H1 (cell line): ENCODE measurements at regions not wholly inside any gene's neighbourhood (a gene's known extent, or its start where the extent isn't known, plus 50 kb on each side); places are given as distances from the start of the nearest gene placed in this dataset.

Experiments used
- CTCF ChIA-PET: fragments of 300-600 bp; sonication (Branson Sonifier 250); formaldehyde crosslinking; loops from one replicate; lab custom pipeline; 2021; ENCODE audit not compliant: partially characterized antibody; lab: Charles Lee
- POLR2A ChIA-PET: fragments of 300-600 bp; sonication (Branson Sonifier 250); formaldehyde crosslinking; loops from one replicate; lab custom pipeline; 2021; ENCODE audit warnings: inconsistent platforms; ENCODE audit not compliant: partially characterized antibody; lab: Charles Lee
- DNase-seq, 2 experiments: peaks; one replicate each; pipeline versions ENCODE4 v3.0.0 to v3.0.0-alpha.2; 2010 to 2022; ENCODE audit warnings: low spot score in 2 of 2, low read depth in 1 of 2, mixed read lengths in 1 of 2
- FAIRE-seq: peaks from 2 replicates; lab custom pipeline; 2011; peaks lifted over from hg19 to GRCh38; lab: Jason Lieb, UNC
- H2AFZ ChIP-seq: 2 replicates; pipeline ENCODE4 v1.8.1; 2012; ENCODE audit warnings: low read length, inconsistent platforms
- H2AK5ac ChIP-seq: 2 replicates; pipeline ENCODE4 v1.6.1; 2013; ENCODE audit warnings: low read depth, low read length
- H2BK120ac ChIP-seq: replicated peaks from 2 replicates; pipeline ENCODE3; 2013; ENCODE audit warnings: low read depth, low read length, inconsistent platforms
- H2BK12ac ChIP-seq: 2 replicates; pipeline ENCODE4 v1.6.1; 2013; ENCODE audit warnings: low read depth, low read length
- H2BK15ac ChIP-seq: 2 replicates; pipeline ENCODE4 v1.6.1; 2013; ENCODE audit warnings: low read length
- H2BK20ac ChIP-seq: 2 replicates; pipeline ENCODE4 v1.6.1; 2013; ENCODE audit warnings: low read length
- H2BK5ac ChIP-seq: 2 replicates; pipeline ENCODE4 v1.6.1; 2013; ENCODE audit warnings: low read depth, low read length
- H3K14ac ChIP-seq: 2 replicates; pipeline ENCODE4 v1.6.1; 2013; ENCODE audit warnings: inconsistent platforms; ENCODE audit not compliant: insufficient read length
- H3K18ac ChIP-seq: 2 replicates; pipeline ENCODE4 v1.6.1; 2013; ENCODE audit warnings: low read length; ENCODE audit errors: extremely low read depth
- H3K23ac ChIP-seq: 2 replicates; pipeline ENCODE4 v1.6.1; 2013; ENCODE audit warnings: inconsistent platforms; ENCODE audit not compliant: insufficient read length
- H3K23me2 ChIP-seq: 2 replicates; pipeline ENCODE4 v1.6.1; 2013; ENCODE audit warnings: low read depth, low read length
- H3K27ac ChIP-seq: 2 replicates; pipeline ENCODE4 v1.6.1; 2011; ENCODE audit warnings: low read depth, low read length, inconsistent platforms
- H3K27me3 ChIP-seq, 4 experiments: replicated peaks in 1 of 4; 1 replicate in 1 of 4; 2 replicates in 3 of 4; pipeline versions ENCODE4 v1.6.1 to v1.8.1; 2011 to 2013; ENCODE audit warnings: low read length in 3 of 4, mild to moderate bottlenecking in 3 of 4, inconsistent platforms in 2 of 4, mixed read lengths in 2 of 4, moderate library complexity in 1 of 4; ENCODE audit not compliant: control insufficient read depth in 3 of 4, insufficient read depth in 3 of 4; ENCODE audit errors: extremely low read depth in 1 of 4
- H3K36me3 ChIP-seq, 4 experiments: 2 replicates each; pipeline versions ENCODE4 v1.6.1 to v1.8.1; 2011 to 2013; ENCODE audit warnings: mild to moderate bottlenecking in 4 of 4, low read length in 3 of 4, moderate library complexity in 2 of 4, control low read depth in 1 of 4, inconsistent platforms in 1 of 4; ENCODE audit not compliant: insufficient read depth in 4 of 4, control insufficient read depth in 2 of 4
- H3K4ac ChIP-seq: replicated peaks from 2 replicates; pipeline ENCODE3; 2013; ENCODE audit warnings: low read length, low read depth, mixed read lengths, inconsistent platforms; ENCODE audit not compliant: insufficient read length
- H3K4me1 ChIP-seq, 4 experiments: replicated peaks in 1 of 4; 1 replicate in 1 of 4; 2 replicates in 3 of 4; pipeline versions ENCODE4 v1.6.1 to v1.8.1; 2011 to 2013; ENCODE audit warnings: low read length in 3 of 4, inconsistent platforms in 2 of 4, mixed read lengths in 1 of 4; ENCODE audit not compliant: insufficient read depth in 4 of 4, control insufficient read depth in 3 of 4
- H3K4me2 ChIP-seq, 2 experiments: 2 replicates each; pipeline versions ENCODE4 v1.6.1 to v1.8.1; 2011 to 2013; ENCODE audit warnings: low read depth in 2 of 2, low read length in 2 of 2, control low read depth in 1 of 2, inconsistent platforms in 1 of 2, mild to moderate bottlenecking in 1 of 2; ENCODE audit not compliant: insufficient read depth in 1 of 2
- H3K4me3 ChIP-seq, 4 experiments: fragments of 200-600, 300-600 bp in 1 of 4; sonication (generic), shearing (Covaris generic), sonication (Bioruptor Twin) in 1 of 4; 2 replicates each; pipeline versions ENCODE4 v1.5.1 to v1.8.1; 2011 to 2016; ENCODE audit warnings: low read length in 4 of 4, low read depth in 3 of 4, control low read depth in 2 of 4, inconsistent platforms in 2 of 4, mild to moderate bottlenecking in 2 of 4, mixed read lengths in 1 of 4, moderate library complexity in 1 of 4; ENCODE audit not compliant: insufficient read depth in 2 of 4; ENCODE audit errors: extremely low read depth in 1 of 4
- H3K56ac ChIP-seq: replicated peaks from 2 replicates; pipeline ENCODE3; 2013; ENCODE audit warnings: low read depth, mild to moderate bottlenecking, mixed read lengths, low read length, inconsistent platforms; ENCODE audit not compliant: insufficient read length
- H3K79me1 ChIP-seq: 2 replicates; pipeline ENCODE4 v1.6.1; 2013; ENCODE audit warnings: low read depth, low read length, control low read depth
- H3K79me2 ChIP-seq, 2 experiments: 2 replicates each; pipeline versions ENCODE4 v1.6.1 to v1.8.1; 2012 to 2013; ENCODE audit warnings: low read length in 2 of 2, mild to moderate bottlenecking in 2 of 2, inconsistent platforms in 1 of 2; ENCODE audit not compliant: insufficient read depth in 2 of 2, control insufficient read depth in 1 of 2
- H3K9ac ChIP-seq, 4 experiments: replicated peaks in 1 of 4; 1 replicate in 1 of 4; 2 replicates in 3 of 4; pipeline versions ENCODE4 v1.6.1 to v1.8.1; 2011 to 2013; ENCODE audit warnings: low read depth in 3 of 4, low read length in 3 of 4, control low read depth in 2 of 4, mild to moderate bottlenecking in 2 of 4, moderate library complexity in 2 of 4, inconsistent platforms in 1 of 4; ENCODE audit errors: extremely low read depth in 1 of 4
- H3K9me3 ChIP-seq, 2 experiments: 2 replicates each; pipeline versions ENCODE4 v1.6.1 to v1.8.1; 2012 to 2013; ENCODE audit warnings: mild to moderate bottlenecking in 2 of 2, moderate library complexity in 2 of 2, control low read depth in 1 of 2, inconsistent platforms in 1 of 2, low read depth in 1 of 2, low read length in 1 of 2, mixed read lengths in 1 of 2; ENCODE audit not compliant: insufficient read depth in 2 of 2
- H4K20me1 ChIP-seq, 2 experiments: replicated peaks in 1 of 2; 2 replicates each; pipeline versions ENCODE3 to v1.8.1; 2011 to 2013; ENCODE audit warnings: inconsistent platforms in 2 of 2, low read length in 2 of 2, mild to moderate bottlenecking in 1 of 2; ENCODE audit not compliant: insufficient read depth in 2 of 2, control insufficient read depth in 1 of 2
- H4K5ac ChIP-seq: 2 replicates; pipeline ENCODE4 v1.6.1; 2013; ENCODE audit warnings: low read length, low read depth, mixed read lengths, inconsistent platforms; ENCODE audit not compliant: insufficient read length
- H4K8ac ChIP-seq: 2 replicates; pipeline ENCODE4 v1.8.0; 2013; ENCODE audit warnings: mild to moderate bottlenecking, moderate library complexity, low read length, inconsistent platforms; ENCODE audit not compliant: insufficient read depth; ENCODE audit errors: extremely low read depth
- H4K91ac ChIP-seq: replicated peaks from 2 replicates; pipeline ENCODE3; 2013; ENCODE audit warnings: low read length, mixed read lengths, inconsistent platforms; ENCODE audit not compliant: insufficient read length
- CEBPB ChIP-seq: IDR thresholded peaks from 2 replicates; pipeline ENCODE4 v1.6.1; 2012; ENCODE audit warnings: low read depth, low read length
- CHD1 ChIP-seq: IDR thresholded peaks from 2 replicates; pipeline ENCODE4 v1.6.1; 2012; ENCODE audit warnings: low read depth, low read length, improper control_type of control experiment
- CREB1 ChIP-seq: IDR thresholded peaks from 2 replicates; pipeline ENCODE4 v1.6.1; 2012; ENCODE audit warnings: inconsistent platforms
- GABPA ChIP-seq: IDR thresholded peaks from 2 replicates; pipeline ENCODE4 v1.6.1; 2011; ENCODE audit warnings: mild to moderate bottlenecking, low read length, moderate library complexity, borderline replicate concordance; ENCODE audit not compliant: insufficient read depth
- JUND ChIP-seq: IDR thresholded peaks from 2 replicates; pipeline ENCODE4 v1.6.1; 2011; ENCODE audit warnings: mild to moderate bottlenecking, improper control_type of control experiment, low read length
- KDM1A ChIP-seq: fragments of 200-600, 300-600 bp; sonication (generic); IDR thresholded peaks from 2 replicates; pipeline ENCODE4 v1.7.1; 2016; ENCODE audit warnings: mild to moderate bottlenecking, low read length, borderline replicate concordance
- NANOG ChIP-seq: IDR thresholded peaks from 2 replicates; pipeline ENCODE4 v1.6.1; 2011; ENCODE audit warnings: low read length, low read depth, mild to moderate bottlenecking, inconsistent platforms; ENCODE audit not compliant: insufficient read depth, poor library complexity, severe bottlenecking
- RAD21 ChIP-seq, 2 experiments: IDR thresholded peaks in 1 of 2; conservative IDR thresholded peaks in 1 of 2; 2 replicates each; pipeline ENCODE4 v1.6.1; 2011; ENCODE audit warnings: low read depth in 2 of 2, low read length in 2 of 2, improper control_type of control experiment in 1 of 2, inconsistent platforms in 1 of 2, mild to moderate bottlenecking in 1 of 2, moderate library complexity in 1 of 2
- TEAD4 ChIP-seq: IDR thresholded peaks from 2 replicates; pipeline ENCODE4 v1.6.1; 2012; ENCODE audit warnings: low read depth, low read length, inconsistent platforms, mixed read lengths
- WGBS, 2 experiments: shearing (Covaris generic) in 1 of 2; methylation state at CpG; one replicate each; pipeline versions ENCODE4 v1.1.6 to v1.1.7; 2013 to 2015; ENCODE audit warnings: low lambda C conversion rate in 2 of 2, mixed read lengths in 2 of 2, inconsistent platforms in 1 of 2, low coverage in 1 of 2, missing lambda C conversion rate in 1 of 2; ENCODE audit not compliant: insufficient replicate concordance in 2 of 2, insufficient coverage in 1 of 2, insufficient read length in 1 of 2; ENCODE audit errors: extremely low coverage in 1 of 2, missing lambda C conversion rate in 1 of 2; 5-methylcytosine and 5-hydroxymethylcytosine counted together
- TF ChIP-seq, protein P1 (sequence below): IDR thresholded peaks from 2 replicates; pipeline ENCODE4 v1.6.1; 2012; ENCODE audit warnings: inconsistent platforms

DNA sequence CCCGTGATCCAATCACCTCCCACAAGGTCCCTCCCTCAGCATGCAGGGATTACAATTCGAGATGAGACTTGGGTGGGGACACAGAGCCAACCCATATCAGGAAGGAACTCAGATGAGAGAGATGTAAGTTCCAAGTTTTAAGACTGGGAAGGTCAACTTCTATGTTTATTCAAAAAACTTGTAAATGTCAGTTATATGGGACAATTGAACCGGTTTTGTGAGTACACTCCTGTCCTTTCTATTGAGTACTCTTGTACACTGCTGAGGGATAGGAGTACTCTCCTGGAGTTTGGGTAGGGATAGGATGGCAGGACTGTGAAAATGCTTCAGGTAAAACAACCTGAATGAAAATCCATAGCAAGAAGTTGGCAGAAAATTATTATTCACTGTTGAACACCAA is 239.1 kb downstream of the ZNF674 start:
- Histone ChIP-seq H3K23ac (no peak overlapping the region), H3K18ac (no peak overlapping the region), H2BK12ac (no peak overlapping the region), H3K4me1 (peaks cover 0 to 8% (median 2%) of the 10 kb centered on the region in 4 experiments; a peak in 3 of 7 replicates), H3K79me1 (no peaks in the 10 kb centered on the region), H4K20me1 (no peaks in the 10 kb centered on the region), H4K5ac (no peak overlapping the region), H4K91ac (no peak overlapping the region), H3K9me3 (peaks cover 6% of the 10 kb centered on the region in 2 experiments; a peak in 2 of 4 replicates), H3K4me2 (no peak overlapping the region), H2BK5ac (no peak overlapping the region), H2BK20ac (no peak overlapping the region), H3K23me2 (no peaks in the 10 kb centered on the region), H3K27me3 (no peaks in the 10 kb centered on the region), H3K4me3 (no peak overlapping the region), H3K14ac (no peak overlapping the region), H3K56ac (no peak overlapping the region), H4K8ac (no peak overlapping the region), H2AK5ac (no peak overlapping the region), H3K4ac (no peak overlapping the region), H3K79me2 (no peaks in the 10 kb centered on the region), H3K9ac (no peak overlapping the region), H3K27ac (no peak overlapping the region), H2BK15ac (no peak overlapping the region), H2BK120ac (no peak overlapping the region), H3K36me3 (no peaks in the 10 kb centered on the region), H2AFZ (no peak overlapping the region)
- ChIA-PET POLR2A (no interaction called here), CTCF (no interaction called here)
- TF ChIP-seq RAD21 (IDR thresholded peaks at IDR 0.05 in 1 of 2, conservative IDR thresholded peaks at IDR 0.05 in 1 of 2; ENCODE audit: low read depth in 2 of 2, low read length in 2 of 2) (no peak), CEBPB (no peak), GABPA (no peak), KDM1A (no peak), TEAD4 (no peak), NANOG (no peak), CHD1 (no peak), CREB1 (no peak), JUND (no peak)
- TF ChIP-seq, protein P1, sequence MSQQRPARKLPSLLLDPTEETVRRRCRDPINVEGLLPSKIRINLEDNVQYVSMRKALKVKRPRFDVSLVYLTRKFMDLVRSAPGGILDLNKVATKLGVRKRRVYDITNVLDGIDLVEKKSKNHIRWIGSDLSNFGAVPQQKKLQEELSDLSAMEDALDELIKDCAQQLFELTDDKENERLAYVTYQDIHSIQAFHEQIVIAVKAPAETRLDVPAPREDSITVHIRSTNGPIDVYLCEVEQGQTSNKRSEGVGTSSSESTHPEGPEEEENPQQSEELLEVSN: no peak
- no peak for FAIRE-seq
- DNase-seq: no peak
- WGBS, 2 experiments: 90% methylated on average over 2 of the region's 3 CpGs; no CpG with 5 or more reads in 1 of the 2 experiments
